Fibroblast of lung (primary cell): ENCODE measurements at regions not wholly inside any gene's neighbourhood (a gene's known extent, or its start where the extent isn't known, plus 50 kb on each side); places are given as distances from the start of the nearest gene placed in this dataset.

Source experiments
- DNase-seq, 2 donors: peaks; one replicate each; pipeline versions ENCODE4 v3.0.0 to v3.0.0-alpha.2; 2010; ENCODE audit warnings: low read depth in 2 of 2
- H2AFZ ChIP-seq: 2 replicates; pipeline ENCODE4 v1.5.1; 2012; ENCODE audit warnings: low read length, control low read depth, inconsistent platforms
- H3K27ac ChIP-seq: 2 replicates; pipeline ENCODE4 v1.5.1; 2011; ENCODE audit warnings: low read length, control low read depth; ENCODE audit not compliant: insufficient read depth
- H3K27me3 ChIP-seq: 2 replicates; pipeline ENCODE4 v1.5.1; 2011; ENCODE audit warnings: mild to moderate bottlenecking, low read length; ENCODE audit not compliant: control insufficient read depth, insufficient read depth
- H3K36me3 ChIP-seq: 2 replicates; pipeline ENCODE4 v1.5.1; 2011; ENCODE audit warnings: low read length; ENCODE audit not compliant: control insufficient read depth, insufficient read depth
- H3K4me1 ChIP-seq: 2 replicates; pipeline ENCODE4 v1.5.1; 2011; ENCODE audit warnings: low read length; ENCODE audit not compliant: control insufficient read depth, insufficient read depth; ENCODE audit errors: extremely low read depth
- H3K4me2 ChIP-seq: 2 replicates; pipeline ENCODE4 v1.5.1; 2011; ENCODE audit warnings: low read length, control low read depth; ENCODE audit not compliant: insufficient read depth; ENCODE audit errors: extremely low read depth
- H3K4me3 ChIP-seq, 4 experiments: fragments of 200-600 bp in 1 of 4; sonication (generic) in 1 of 4; replicated peaks in 1 of 4; 2 replicates each; pipeline ENCODE4 v1.5.1; 2011 to 2016; ENCODE audit warnings: low read length in 4 of 4, low read depth in 3 of 4, mild to moderate bottlenecking in 3 of 4, control low read depth in 2 of 4, inconsistent platforms in 1 of 4, mixed read lengths in 1 of 4; ENCODE audit not compliant: insufficient read depth in 1 of 4; ENCODE audit errors: control extremely low read depth in 1 of 4
- H3K79me2 ChIP-seq: 2 replicates; pipeline ENCODE4 v1.5.1; 2012; ENCODE audit warnings: mild to moderate bottlenecking, low read length, inconsistent platforms; ENCODE audit not compliant: control insufficient read depth, insufficient read depth
- H3K9ac ChIP-seq: 2 replicates; pipeline ENCODE4 v1.5.1; 2011; ENCODE audit warnings: mild to moderate bottlenecking, low read length, control low read depth; ENCODE audit not compliant: insufficient read depth
- H3K9me3 ChIP-seq: 2 replicates; pipeline ENCODE4 v1.5.1; 2012; ENCODE audit warnings: low read depth, low read length; ENCODE audit not compliant: control insufficient read depth, insufficient read depth
- H4K20me1 ChIP-seq: 2 replicates; pipeline ENCODE4 v1.5.1; 2011; ENCODE audit warnings: low read length; ENCODE audit not compliant: control insufficient read depth, insufficient read depth; ENCODE audit errors: extremely low read depth
- CTCF ChIP-seq, 2 donors: IDR thresholded peaks in 1 of 2; conservative IDR thresholded peaks in 1 of 2; 1 replicate in 1 of 2; 2 replicates in 1 of 2; pipeline ENCODE4 v1.5.1; 2011 to 2012; ENCODE audit warnings: low read length in 2 of 2, control low read depth in 1 of 2, inconsistent platforms in 1 of 2, low read depth in 1 of 2, mild to moderate bottlenecking in 1 of 2
- EZH2 ChIP-seq: IDR thresholded peaks from 2 replicates; pipeline ENCODE4 v1.5.1; 2012; ENCODE audit warnings: low read length, control low read depth, mild to moderate bottlenecking; ENCODE audit errors: missing control alignments

- no peaks in the 10 kb centered on the region for H3K9me3 ChIP-seq
- H3K4me3 ChIP-seq: no peak overlapping the region
- no peaks in the 10 kb centered on the region for H4K20me1 ChIP-seq
- H3K27me3 ChIP-seq: no peaks in the 10 kb centered on the region
- H3K9ac ChIP-seq: no peak overlapping the region
- no peaks in the 10 kb centered on the region for H3K4me1 ChIP-seq
- H3K27ac ChIP-seq: no peak overlapping the region
- H3K79me2 ChIP-seq: no peaks in the 10 kb centered on the region
- no peaks in the 10 kb centered on the region for H3K36me3 ChIP-seq
- H2AFZ ChIP-seq: no peak overlapping the region
- TF ChIP-seq EZH2 (no peak), CTCF (conservative IDR thresholded peaks at IDR 0.05 in 1 of 2, IDR thresholded peaks at IDR 0.05 in 1 of 2; ENCODE audit: low read depth in 1 of 2, low read length in 2 of 2) (no peak)
- no peak for DNase-seq
- H3K4me2 ChIP-seq: no peak overlapping the region
Measured at GRCh38 chr15:49747340-49747739, 126.5 kb downstream of the DTWD1 start.

GRCh38 chr15:49748791-49749190 lies 127.9 kb downstream of the DTWD1 start:
- Histone ChIP-seq H4K20me1 (no peaks in the 10 kb centered on the region), H3K9me3 (no peaks in the 10 kb centered on the region), H3K27me3 (no peaks in the 10 kb centered on the region), H3K4me2 (no peak overlapping the region), H3K79me2 (no peaks in the 10 kb centered on the region), H3K36me3 (no peaks in the 10 kb centered on the region), H3K27ac (no peak overlapping the region), H2AFZ (no peak overlapping the region), H3K9ac (no peak overlapping the region), H3K4me1 (no peaks in the 10 kb centered on the region), H3K4me3 (no peak overlapping the region)
- DNase-seq: no peak
- no peak for TF ChIP-seq CTCF (conservative IDR thresholded peaks at IDR 0.05 in 1 of 2, IDR thresholded peaks at IDR 0.05 in 1 of 2; ENCODE audit: low read depth in 1 of 2, low read length in 2 of 2)
- no peak for TF ChIP-seq EZH2

- no peak for DNase-seq
- Histone ChIP-seq H3K79me2 (no peaks in the 10 kb centered on the region), H3K9ac (no peak overlapping the region), H3K9me3 (no peaks in the 10 kb centered on the region), H3K4me3 (no peak overlapping the region), H4K20me1 (no peaks in the 10 kb centered on the region), H3K27me3 (no peaks in the 10 kb centered on the region), H3K27ac (no peak overlapping the region), H2AFZ (no peak overlapping the region), H3K4me2 (no peak overlapping the region), H3K36me3 (no peaks in the 10 kb centered on the region), H3K4me1 (no peaks in the 10 kb centered on the region)
- no peak for TF ChIP-seq EZH2
- no peak for TF ChIP-seq CTCF (conservative IDR thresholded peaks at IDR 0.05 in 1 of 2, IDR thresholded peaks at IDR 0.05 in 1 of 2; ENCODE audit: low read depth in 1 of 2, low read length in 2 of 2)
Measured at GRCh38 chr15:49750553-49750952, 129.7 kb downstream of the DTWD1 start.
